Fibroblast of lung (primary cell): ENCODE measurements at regions not wholly inside any gene's neighbourhood (a gene's known extent, or its start where the extent isn't known, plus 50 kb on each side); places are given as distances from the start of the nearest gene placed in this dataset.

Source experiments
- CTCF ChIP-seq, 2 donors: IDR thresholded peaks in 1 of 2; conservative IDR thresholded peaks in 1 of 2; 1 replicate in 1 of 2; 2 replicates in 1 of 2; pipeline ENCODE4 v1.5.1; 2011 to 2012; ENCODE audit warnings: low read length in 2 of 2, control low read depth in 1 of 2, inconsistent platforms in 1 of 2, low read depth in 1 of 2, mild to moderate bottlenecking in 1 of 2
- EZH2 ChIP-seq: IDR thresholded peaks from 2 replicates; pipeline ENCODE4 v1.5.1; 2012; ENCODE audit warnings: low read length, control low read depth, mild to moderate bottlenecking; ENCODE audit errors: missing control alignments

DNA sequence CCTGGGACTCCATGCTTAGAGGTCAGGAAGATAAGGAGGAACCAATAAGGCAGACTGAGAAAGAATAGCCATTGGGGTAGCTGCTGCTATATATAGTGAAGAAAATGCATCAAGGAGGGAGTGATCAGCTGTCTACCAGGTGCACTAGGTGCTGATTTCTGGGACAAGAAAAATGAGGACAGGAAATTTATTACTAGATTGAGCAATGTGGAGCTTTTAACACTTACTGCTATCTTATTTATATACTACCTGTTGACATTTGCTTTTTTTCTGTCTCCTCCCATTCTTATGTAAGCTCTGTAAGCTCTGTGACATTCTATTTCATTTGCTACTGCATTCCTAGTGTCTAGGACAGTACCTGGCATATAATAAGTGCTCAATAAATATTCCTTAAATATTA is 53.7 kb upstream of the DHX40 start:
- TF ChIP-seq CTCF (conservative IDR thresholded peaks at IDR 0.05 in 1 of 2, IDR thresholded peaks at IDR 0.05 in 1 of 2; ENCODE audit: low read depth in 1 of 2, low read length in 2 of 2) (no peak), EZH2 (no peak)
